ENCODE measurements at regions not wholly inside any gene's neighbourhood (a gene's known extent, or its start where the extent isn't known, plus 50 kb on each side); places are given as distances from the start of the nearest gene placed in this dataset.

- Histone ChIP-seq H3K4me3 (replicated peaks; ENCODE audit: insufficient read depth, low read length) (no peak overlapping the region), H3K27me3 (ENCODE audit: insufficient read depth, poor library complexity, severe bottlenecking) (no peaks in the 10 kb centered on the region), H3K27ac (replicated peaks) (no peak overlapping the region)
- no peak for DNase-seq (ENCODE audit: low read depth in 1 of 2, low spot score in 1 of 2)
- TF ChIP-seq POLR2AphosphoS5 (IDR thresholded peaks at IDR 0.05; ENCODE audit: low read depth) = no peak
- no peak for TF ChIP-seq CTCF (IDR thresholded peaks at IDR 0.05; ENCODE audit: insufficient read depth, low read length)
- no peak for TF ChIP-seq GABPA (IDR thresholded peaks at IDR 0.05; ENCODE audit: low read depth)
Observed at GRCh38 chr3:104362319-104362718, 1004.4 kb upstream of the ALCAM start.

GRCh38 chr3:104367000-104367399 is 999.7 kb upstream of the ALCAM start:
- H3K27ac ChIP-seq (replicated peaks) = no peak overlapping the region
- TF ChIP-seq CTCF (IDR thresholded peaks at IDR 0.05; ENCODE audit: insufficient read depth, low read length) (no peak), POLR2AphosphoS5 (IDR thresholded peaks at IDR 0.05; ENCODE audit: low read depth) (no peak), REST (IDR thresholded peaks at IDR 0.05; ENCODE audit: insufficient replicate concordance, low read depth) (no peak), GABPA (IDR thresholded peaks at IDR 0.05; ENCODE audit: low read depth) (no peak), SPI1 (IDR thresholded peaks at IDR 0.05; ENCODE audit: borderline replicate concordance, low read depth) (no peak)
- H3K4me3 ChIP-seq (replicated peaks; ENCODE audit: insufficient read depth, low read length) = no peak overlapping the region
- no peaks in the 10 kb centered on the region for H3K27me3 ChIP-seq (ENCODE audit: insufficient read depth, poor library complexity, severe bottlenecking)
- no peak for DNase-seq (ENCODE audit: low read depth in 1 of 2, low spot score in 1 of 2)

GRCh38 chr3:104368760-104369159 is 997.9 kb upstream of the ALCAM start:
- no peak overlapping the region for H3K4me3 ChIP-seq (replicated peaks; ENCODE audit: insufficient read depth, low read length)
- no peak for DNase-seq (ENCODE audit: low read depth in 1 of 2, low spot score in 1 of 2)
- no peak overlapping the region for H3K27ac ChIP-seq (replicated peaks)
- H3K27me3 ChIP-seq (ENCODE audit: insufficient read depth, poor library complexity, severe bottlenecking) = no peaks in the 10 kb centered on the region
- no peak for TF ChIP-seq REST (IDR thresholded peaks at IDR 0.05; ENCODE audit: insufficient replicate concordance, low read depth)
- no peak for TF ChIP-seq GABPA (IDR thresholded peaks at IDR 0.05; ENCODE audit: low read depth)
- TF ChIP-seq SPI1 (IDR thresholded peaks at IDR 0.05; ENCODE audit: borderline replicate concordance, low read depth) = no peak
- no peak for TF ChIP-seq CTCF (IDR thresholded peaks at IDR 0.05; ENCODE audit: insufficient read depth, low read length)
- no peak for TF ChIP-seq POLR2AphosphoS5 (IDR thresholded peaks at IDR 0.05; ENCODE audit: low read depth)

DNA sequence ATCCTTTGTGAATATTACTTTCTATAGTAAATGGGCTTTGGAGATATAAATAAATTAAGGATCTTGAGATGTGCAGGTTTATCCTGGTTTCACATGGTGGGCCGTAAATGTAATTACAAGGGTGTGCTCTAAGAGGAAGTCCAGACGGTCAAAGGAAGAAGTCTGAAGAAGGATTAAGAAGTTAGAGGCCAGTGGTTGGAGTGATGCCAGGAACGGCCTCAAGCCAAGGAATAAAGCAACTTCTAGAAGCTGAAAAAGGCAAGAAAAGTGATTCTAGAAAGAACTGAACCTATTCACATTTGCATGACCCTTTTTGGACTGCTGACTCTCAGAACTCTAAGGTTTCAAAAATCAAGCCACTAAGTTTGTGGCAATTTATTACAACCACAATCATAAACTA is 981.3 kb upstream of the ALCAM start:
- Histone ChIP-seq H3K4me3 (replicated peaks; ENCODE audit: insufficient read depth, low read length) (no peak overlapping the region), H3K27me3 (ENCODE audit: insufficient read depth, poor library complexity, severe bottlenecking) (no peaks in the 10 kb centered on the region), H3K27ac (replicated peaks) (no peak overlapping the region)
- no peak for DNase-seq (ENCODE audit: low read depth in 1 of 2, low spot score in 1 of 2)
- TF ChIP-seq SPI1 (IDR thresholded peaks at IDR 0.05; ENCODE audit: borderline replicate concordance, low read depth) (peak; percentile 17; the same call in 1 of the 2 replicates), REST (IDR thresholded peaks at IDR 0.05; ENCODE audit: insufficient replicate concordance, low read depth) (no peak)

Data from HL-60 (cell line).